ENCODE measurements at regions not wholly inside any gene's neighbourhood (a gene's known extent, or its start where the extent isn't known, plus 50 kb on each side); places are given as distances from the start of the nearest gene placed in this dataset.

- DNase-seq (no peak), ATAC-seq (ENCODE audit: low FRiP score in 2 of 2) (no peak)
- H3K36me3 ChIP-seq = no peaks in the 10 kb centered on the region
- H3K4me1 ChIP-seq = no peaks in the 10 kb centered on the region
- TF ChIP-seq CTCF (IDR thresholded peaks at IDR 0.05) (no peak), EP300 (IDR thresholded peaks at IDR 0.05) (no peak), POLR2AphosphoS5 (IDR thresholded peaks at IDR 0.05) (no peak), POLR2A (IDR thresholded peaks at IDR 0.05) (no peak)
- H3K27ac ChIP-seq = no peak overlapping the region
- no peak overlapping the region for H3K4me3 ChIP-seq
- 75 to 90% methylated on average over 4 of the region's 4 CpGs for WGBS, 2 donors
- no peaks in the 10 kb centered on the region for H3K9me3 ChIP-seq
- H3K27me3 ChIP-seq = no peaks in the 10 kb centered on the region
Measured at GRCh38 chr10:44209811-44210210, 175.1 kb downstream of the CXCL12 start.

GRCh38 chr10:44207160-44207559 lies 177.7 kb downstream of the CXCL12 start:
- Histone ChIP-seq H3K27me3 (no peaks in the 10 kb centered on the region), H3K9me3 (no peaks in the 10 kb centered on the region), H3K4me3 (no peak overlapping the region), H3K4me1 (no peaks in the 10 kb centered on the region), H3K36me3 (no peaks in the 10 kb centered on the region), H3K27ac (no peak overlapping the region)
- TF ChIP-seq CTCF (IDR thresholded peaks at IDR 0.05) (no peak), POLR2A (IDR thresholded peaks at IDR 0.05) (no peak), POLR2AphosphoS5 (IDR thresholded peaks at IDR 0.05) (no peak), EP300 (IDR thresholded peaks at IDR 0.05) (no peak)
- peak in 1 of 2 donors; percentile 44 for DNase-seq
- 93 to 94% methylated on average over 9 of the region's 9 CpGs for WGBS, 2 donors
- ATAC-seq (ENCODE audit: low FRiP score in 2 of 2) = no peak

- Histone ChIP-seq H3K4me3 (no peak overlapping the region), H3K9me3 (no peaks in the 10 kb centered on the region), H3K27me3 (no peaks in the 10 kb centered on the region), H3K27ac (no peak overlapping the region), H3K4me1 (no peaks in the 10 kb centered on the region), H3K36me3 (no peaks in the 10 kb centered on the region)
- peak in 1 of 2 donors; percentile 73 for DNase-seq
- ATAC-seq (ENCODE audit: low FRiP score in 2 of 2) = no peak
- TF ChIP-seq POLR2A (IDR thresholded peaks at IDR 0.05) (no peak), CTCF (IDR thresholded peaks at IDR 0.05) (no peak), EP300 (IDR thresholded peaks at IDR 0.05) (no peak), POLR2AphosphoS5 (IDR thresholded peaks at IDR 0.05) (no peak)
- 82 to 84% methylated on average over 14 to 25 of the region's 25 CpGs for WGBS, 2 donors
Measured at GRCh38 chr10:44206127-44206818, 178.6 kb downstream of the CXCL12 start.

- WGBS, 2 donors = 34 to 49% methylated on average over 3 of the region's 3 CpGs
- DNase-seq (no peak), ATAC-seq (ENCODE audit: low FRiP score in 2 of 2) (peak in 1 of 2 donors; percentile 65)
- H3K27me3 ChIP-seq = no peaks in the 10 kb centered on the region
- no peaks in the 10 kb centered on the region for H3K4me1 ChIP-seq
- H3K9me3 ChIP-seq = no peaks in the 10 kb centered on the region
- TF ChIP-seq POLR2AphosphoS5 (IDR thresholded peaks at IDR 0.05) (no peak), CTCF (IDR thresholded peaks at IDR 0.05) (no peak), POLR2A (IDR thresholded peaks at IDR 0.05) (no peak), EP300 (IDR thresholded peaks at IDR 0.05) (no peak)
- no peaks in the 10 kb centered on the region for H3K36me3 ChIP-seq
- H3K4me3 ChIP-seq = no peak overlapping the region
- no peak overlapping the region for H3K27ac ChIP-seq
Measured at GRCh38 chr10:44205067-44205466, 179.8 kb downstream of the CXCL12 start.

GRCh38 chr10:44203535-44203934 lies 181.4 kb downstream of the CXCL12 start:
- Histone ChIP-seq H3K36me3 (no peaks in the 10 kb centered on the region), H3K27ac (no peak overlapping the region), H3K9me3 (no peaks in the 10 kb centered on the region), H3K4me1 (no peaks in the 10 kb centered on the region), H3K4me3 (no peak overlapping the region), H3K27me3 (no peaks in the 10 kb centered on the region)
- TF ChIP-seq POLR2A (IDR thresholded peaks at IDR 0.05) (no peak), POLR2AphosphoS5 (IDR thresholded peaks at IDR 0.05) (no peak), EP300 (IDR thresholded peaks at IDR 0.05) (no peak), CTCF (IDR thresholded peaks at IDR 0.05) (no peak)
- DNase-seq (no peak), ATAC-seq (ENCODE audit: low FRiP score in 2 of 2) (no peak)
